NCI-H2171 treated with DMSO at 0.1 percent for 48 hours (cell line): ENCODE measurements at regions not wholly inside any gene's neighbourhood (a gene's known extent, or its start where the extent isn't known, plus 50 kb on each side); places are given as distances from the start of the nearest gene placed in this dataset.

Experiments used
- DNase-seq: peaks from one replicate; lab custom pipeline; 2025; lab: John Stamatoyannopoulos, UW

- DNase-seq: no peak
These were observed 445.0 kb downstream of the SPRY1 start for GRCh38 chr4:123841447-123842121.

- DNase-seq: no peak
These were observed 446.5 kb downstream of the SPRY1 start for GRCh38 chr4:123843137-123843536.

GRCh38 chr4:123844374-123844773 lies 447.8 kb downstream of the SPRY1 start:
- no peak for DNase-seq

GRCh38 chr4:123846092-123846491 lies 449.5 kb downstream of the SPRY1 start:
- DNase-seq: no peak

GRCh38 chr4:123846561-123846960 lies 450.0 kb downstream of the SPRY1 start:
- no peak for DNase-seq

GRCh38 chr4:123848606-123849005 lies 452.0 kb downstream of the SPRY1 start:
- DNase-seq: no peak

- DNase-seq: no peak
These were observed 452.9 kb downstream of the SPRY1 start for GRCh38 chr4:123849495-123849894.

- DNase-seq: no peak
These were observed 454.9 kb downstream of the SPRY1 start for GRCh38 chr4:123851521-123851920.

- no peak for DNase-seq
These were observed 457.1 kb downstream of the SPRY1 start for GRCh38 chr4:123853651-123854050.

- DNase-seq: no peak
These were observed 460.3 kb downstream of the SPRY1 start for GRCh38 chr4:123856689-123857545.

GRCh38 chr4:123858465-123858864 lies 461.9 kb downstream of the SPRY1 start:
- DNase-seq: no peak

- no peak for DNase-seq
These were observed 466.2 kb downstream of the SPRY1 start for GRCh38 chr4:123862812-123863211.

- DNase-seq: no peak
These were observed 470.2 kb downstream of the SPRY1 start for GRCh38 chr4:123866796-123867195.

- DNase-seq: no peak
These were observed 471.5 kb downstream of the SPRY1 start for GRCh38 chr4:123867910-123868587.

- DNase-seq: no peak
These were observed 473.0 kb downstream of the SPRY1 start for GRCh38 chr4:123869286-123870215.

GRCh38 chr4:123870216-123870876 lies 473.8 kb downstream of the SPRY1 start:
- DNase-seq: no peak

GRCh38 chr4:123871341-123871740 lies 474.7 kb downstream of the SPRY1 start:
- no peak for DNase-seq

GRCh38 chr4:123874063-123874462 lies 477.5 kb downstream of the SPRY1 start:
- no peak for DNase-seq

- no peak for DNase-seq
These were observed 479.5 kb downstream of the SPRY1 start for GRCh38 chr4:123876143-123876542.

GRCh38 chr4:123876671-123877101 lies 480.1 kb downstream of the SPRY1 start:
- DNase-seq: no peak

- no peak for DNase-seq
These were observed 481.0 kb downstream of the SPRY1 start for GRCh38 chr4:123877551-123877950.
